GM13976 (cell line): ENCODE measurements at regions not wholly inside any gene's neighbourhood (a gene's known extent, or its start where the extent isn't known, plus 50 kb on each side); places are given as distances from the start of the nearest gene placed in this dataset.

Experiments
- DNase-seq: peaks from one replicate; pipeline ENCODE4 v3.0.0; 2012; ENCODE audit warnings: low spot score
- CTCF ChIP-seq: IDR thresholded peaks from 2 replicates; pipeline ENCODE4 v1.5.1; 2012; ENCODE audit warnings: borderline replicate concordance, mild to moderate bottlenecking; ENCODE audit not compliant: insufficient read depth; ENCODE audit errors: extremely low read depth, missing control alignments, control extremely low read depth
- in situ Hi-C: fragments of 300-500 bp; cut with MboI; formaldehyde crosslinking; loops from one replicate; pipeline ENCODE4 v1.12.0; 2022; ENCODE audit warnings: low sequenced_read_pairs, mixed read lengths, inconsistent platforms; ENCODE audit not compliant: unreplicated experiment

DNA sequence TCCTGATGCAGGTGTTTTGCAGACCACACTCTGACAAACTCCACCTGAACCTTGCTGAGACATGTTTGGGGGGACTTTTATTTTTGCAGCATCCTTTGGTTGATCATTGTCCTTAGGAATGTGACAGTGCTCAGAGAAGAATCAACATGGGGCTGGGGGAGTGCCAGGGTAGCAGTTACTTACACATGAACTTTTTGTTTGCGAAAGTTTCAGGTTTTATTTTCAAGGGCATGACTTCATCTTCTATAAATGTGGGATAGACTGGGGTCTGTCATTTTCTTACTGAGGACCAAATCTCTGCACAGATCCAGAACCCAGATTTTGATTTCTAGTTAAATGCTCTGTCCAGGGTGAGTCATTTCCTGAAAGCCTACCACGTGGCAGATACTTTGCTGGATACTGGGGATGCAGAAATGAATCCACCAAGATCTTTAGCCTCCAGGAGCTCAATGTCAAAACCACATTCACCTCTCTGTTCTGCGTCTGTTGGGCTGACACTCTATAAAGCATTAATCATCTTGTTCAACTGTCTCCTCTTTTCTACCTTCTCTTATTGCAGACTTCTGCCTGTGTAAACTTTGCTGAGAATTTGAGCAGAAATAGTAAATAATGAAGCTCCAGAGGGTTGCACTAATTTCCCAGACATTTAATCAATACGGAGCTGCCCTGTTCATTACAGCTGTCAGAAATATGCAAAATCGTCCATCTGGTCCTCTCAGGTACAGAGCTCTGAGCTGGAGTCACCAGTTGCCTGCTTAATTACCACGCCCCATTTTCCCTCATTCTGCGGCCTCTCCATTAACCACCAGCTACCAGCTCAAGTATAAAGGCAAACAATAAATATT lies 387.9 kb downstream of the MIAT start:
- no peak for DNase-seq
- no peak for TF ChIP-seq CTCF
- in situ Hi-C loops = no loop called here

- in situ Hi-C loops = no loop called here
- TF ChIP-seq CTCF = no peak
- no peak for DNase-seq
Measured at GRCh38 chr22:27046086-27046485, 388.7 kb downstream of the MIAT start.

- DNase-seq = no peak
- TF ChIP-seq CTCF = no peak
- in situ Hi-C loops = no loop called here
Measured at GRCh38 chr22:27046603-27047002, 389.2 kb downstream of the MIAT start.

GRCh38 chr22:27050771-27051170 lies 393.4 kb downstream of the MIAT start:
- TF ChIP-seq CTCF = no peak
- no peak for DNase-seq
- in situ Hi-C loops = no loop called here

DNA sequence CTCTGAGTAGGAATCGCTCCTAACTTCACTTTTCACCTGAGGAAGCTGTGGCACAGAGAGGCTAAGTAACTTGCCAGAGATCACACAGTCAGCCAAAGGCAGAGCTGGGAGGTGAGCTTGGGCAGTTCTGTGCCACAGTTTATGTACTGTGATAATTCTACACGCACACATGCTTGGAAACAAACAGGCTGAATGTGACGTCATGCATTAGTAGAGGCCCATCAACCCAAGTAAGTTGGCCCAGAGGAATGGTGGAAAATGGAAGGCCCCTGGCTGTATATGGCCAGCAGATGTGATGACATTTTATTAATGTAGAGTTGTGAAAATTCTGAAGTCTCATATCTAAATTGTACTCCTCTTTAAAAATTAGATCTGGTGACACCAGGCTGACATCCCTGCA lies 394.0 kb downstream of the MIAT start:
- no peak for DNase-seq
- in situ Hi-C loops = no loop called here
- no peak for TF ChIP-seq CTCF

DNA sequence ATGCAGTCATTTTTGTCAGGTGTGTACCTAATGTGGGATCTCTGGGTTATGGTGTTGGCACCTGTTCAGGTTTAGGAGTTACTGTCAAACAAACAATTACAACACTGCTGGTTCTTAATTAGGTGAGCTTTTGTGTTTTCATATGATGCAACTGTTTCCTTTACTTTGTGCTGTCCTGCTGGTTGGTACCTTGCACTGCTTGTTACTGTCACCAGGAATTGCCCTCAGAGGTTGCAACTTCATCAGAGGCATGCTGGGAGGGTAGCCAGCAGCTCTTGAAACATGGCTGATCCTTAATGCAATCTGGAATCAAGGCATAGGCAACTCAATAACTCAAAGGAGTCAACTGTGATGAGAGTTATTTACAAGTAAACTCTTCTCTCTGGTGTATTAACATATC lies 400.3 kb downstream of the MIAT start:
- no peak for DNase-seq
- no peak for TF ChIP-seq CTCF
- in situ Hi-C loops = no loop called here
